Fibroblast of pulmonary artery (primary cell): ENCODE measurements at regions not wholly inside any gene's neighbourhood (a gene's known extent, or its start where the extent isn't known, plus 50 kb on each side); places are given as distances from the start of the nearest gene placed in this dataset.
A peak's percentile ranks its signal among the peaks of the same experiment; 100 is the strongest.

ENCODE experiments used
- DNase-seq: peaks from one replicate; pipeline ENCODE4 v3.0.0-alpha.2; 2010; ENCODE audit warnings: low read depth
- H3K4me3 ChIP-seq: replicated peaks from 2 replicates; pipeline ENCODE4 v1.5.1; 2011; ENCODE audit warnings: low read depth, mild to moderate bottlenecking, control low read depth, low read length, moderate library complexity
- TF ChIP-seq, protein P1 (sequence below): IDR thresholded peaks from 2 replicates; pipeline ENCODE4 v1.5.1; 2011; ENCODE audit warnings: mild to moderate bottlenecking, control low read depth, low read length, inconsistent platforms; ENCODE audit errors: missing control alignments

DNA sequence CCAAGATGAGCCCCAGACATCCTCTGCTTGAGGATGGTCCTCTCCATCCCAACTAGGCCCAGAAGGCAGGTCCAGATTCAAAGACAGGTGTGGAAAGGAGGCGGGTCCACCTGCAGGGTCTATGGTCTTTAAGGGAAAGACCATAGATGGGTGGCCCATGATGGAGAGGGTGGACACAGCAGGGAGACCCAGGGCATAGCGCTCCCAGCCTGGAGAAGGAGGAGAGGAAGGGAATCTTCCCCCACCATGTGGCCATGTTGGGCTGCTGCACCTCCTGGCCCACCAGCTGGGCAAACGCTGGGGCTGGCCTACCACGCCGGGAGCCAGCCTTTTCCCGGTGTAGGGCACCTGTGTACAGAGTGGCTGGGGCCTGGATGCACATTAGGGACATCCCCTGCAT, 265.2 kb upstream of the TLE3 start:
- TF ChIP-seq, protein P1, sequence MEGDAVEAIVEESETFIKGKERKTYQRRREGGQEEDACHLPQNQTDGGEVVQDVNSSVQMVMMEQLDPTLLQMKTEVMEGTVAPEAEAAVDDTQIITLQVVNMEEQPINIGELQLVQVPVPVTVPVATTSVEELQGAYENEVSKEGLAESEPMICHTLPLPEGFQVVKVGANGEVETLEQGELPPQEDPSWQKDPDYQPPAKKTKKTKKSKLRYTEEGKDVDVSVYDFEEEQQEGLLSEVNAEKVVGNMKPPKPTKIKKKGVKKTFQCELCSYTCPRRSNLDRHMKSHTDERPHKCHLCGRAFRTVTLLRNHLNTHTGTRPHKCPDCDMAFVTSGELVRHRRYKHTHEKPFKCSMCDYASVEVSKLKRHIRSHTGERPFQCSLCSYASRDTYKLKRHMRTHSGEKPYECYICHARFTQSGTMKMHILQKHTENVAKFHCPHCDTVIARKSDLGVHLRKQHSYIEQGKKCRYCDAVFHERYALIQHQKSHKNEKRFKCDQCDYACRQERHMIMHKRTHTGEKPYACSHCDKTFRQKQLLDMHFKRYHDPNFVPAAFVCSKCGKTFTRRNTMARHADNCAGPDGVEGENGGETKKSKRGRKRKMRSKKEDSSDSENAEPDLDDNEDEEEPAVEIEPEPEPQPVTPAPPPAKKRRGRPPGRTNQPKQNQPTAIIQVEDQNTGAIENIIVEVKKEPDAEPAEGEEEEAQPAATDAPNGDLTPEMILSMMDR = peak; percentile 80
- DNase-seq = peak; percentile 68
- no peak overlapping the region for H3K4me3 ChIP-seq

DNA sequence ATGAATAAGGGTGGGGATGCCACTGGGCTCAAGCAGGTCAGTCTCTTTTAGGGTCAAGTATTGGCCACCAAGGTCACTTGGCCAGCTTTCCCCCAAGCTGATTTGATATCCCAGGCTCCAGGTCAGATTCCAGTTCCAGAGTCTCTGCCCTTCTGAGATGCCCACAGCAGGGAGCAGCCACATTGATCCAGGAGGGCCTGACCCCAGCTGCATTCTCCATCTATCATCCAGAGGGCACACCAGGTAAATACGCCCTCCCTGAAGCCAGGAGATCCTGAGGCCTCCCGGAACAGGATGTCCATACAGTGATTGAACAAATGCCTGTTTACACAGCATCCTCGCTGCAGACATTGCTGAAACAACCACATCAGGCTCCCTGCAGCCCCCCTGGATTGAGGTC, 264.6 kb upstream of the TLE3 start:
- TF ChIP-seq, protein P1 = no peak
- H3K4me3 ChIP-seq = no peak overlapping the region
- DNase-seq = no peak

DNA sequence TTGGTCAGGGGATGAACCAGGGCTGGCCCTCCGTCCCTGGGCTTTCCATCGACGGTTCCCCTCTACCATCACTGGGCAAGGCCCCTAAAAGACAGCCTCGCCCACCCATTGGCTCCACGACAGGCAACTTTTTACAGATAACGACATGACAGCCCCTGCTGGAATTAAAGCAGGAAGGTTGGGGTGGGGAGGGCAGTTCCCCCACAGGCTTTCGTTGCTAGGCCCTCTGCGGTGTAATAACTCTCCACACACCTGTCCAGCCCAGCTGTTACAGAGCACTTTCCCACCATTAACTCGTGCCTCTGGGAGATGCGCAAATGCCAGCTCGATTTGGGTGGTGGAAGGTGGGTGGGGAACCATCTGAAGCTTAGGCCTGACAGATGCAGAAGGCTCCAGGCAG, 264.2 kb upstream of the TLE3 start:
- TF ChIP-seq, protein P1 = no peak
- H3K4me3 ChIP-seq = no peak overlapping the region
- no peak for DNase-seq

DNA sequence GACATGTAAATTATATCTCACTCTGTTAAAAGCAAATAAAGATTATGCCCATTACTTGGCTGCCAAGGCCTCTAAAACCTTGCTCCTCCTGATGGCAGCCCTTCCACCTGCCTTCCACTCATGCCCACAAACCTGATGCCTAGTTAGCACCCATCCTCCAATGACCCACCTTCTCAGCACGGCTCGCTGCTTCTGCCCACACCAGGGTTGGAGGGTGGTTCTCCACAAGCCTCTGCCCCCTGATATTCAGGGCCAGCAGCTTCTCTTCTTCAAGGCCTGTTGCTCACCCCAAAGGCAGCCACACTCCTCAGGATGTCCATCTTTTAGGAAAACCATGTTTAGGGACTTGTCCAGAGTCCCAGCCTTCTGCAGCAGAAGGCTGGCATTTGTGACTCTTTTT, 263.4 kb upstream of the TLE3 start:
- TF ChIP-seq, protein P1 = no peak
- H3K4me3 ChIP-seq = no peak overlapping the region
- no peak for DNase-seq

DNA sequence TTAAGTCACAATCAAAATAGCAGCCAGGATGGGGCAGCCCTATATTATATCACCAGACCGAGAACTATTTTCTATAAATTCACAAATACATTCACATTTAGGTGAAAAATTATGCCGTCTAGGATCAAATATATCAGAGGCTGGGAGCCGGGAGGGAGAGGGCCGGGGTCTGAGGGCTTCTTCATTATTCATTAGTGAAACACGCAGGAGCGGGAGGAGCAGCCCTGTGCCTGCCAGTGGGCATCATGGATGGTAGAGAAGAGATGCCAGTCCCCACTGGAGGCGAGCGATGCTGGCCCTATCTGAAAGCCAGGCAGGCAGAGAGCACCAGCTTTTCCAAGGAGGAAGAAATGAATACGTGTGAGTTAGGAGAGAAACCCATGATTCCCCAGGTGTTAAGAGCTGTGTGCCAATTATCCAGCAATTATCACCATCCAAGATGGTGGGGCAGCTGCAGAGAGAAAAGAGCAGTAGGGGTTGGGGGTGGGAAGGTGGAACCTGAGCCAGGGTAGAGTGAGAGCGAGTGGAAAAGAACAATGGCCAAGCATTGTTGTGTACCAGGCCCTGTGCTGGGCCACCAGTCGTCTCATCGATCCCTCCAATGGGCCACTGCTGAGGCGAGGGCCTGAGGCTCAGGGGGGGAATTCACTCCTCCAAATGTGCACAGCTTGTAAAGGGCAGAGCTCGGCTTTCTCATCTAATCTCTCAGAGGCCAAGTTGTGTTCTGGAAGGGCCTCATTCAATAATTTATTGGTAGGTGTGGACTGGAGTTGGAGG, 261.3 kb upstream of the TLE3 start:
- no peak for DNase-seq
- no peak overlapping the region for H3K4me3 ChIP-seq
- TF ChIP-seq, protein P1 = no peak

DNA sequence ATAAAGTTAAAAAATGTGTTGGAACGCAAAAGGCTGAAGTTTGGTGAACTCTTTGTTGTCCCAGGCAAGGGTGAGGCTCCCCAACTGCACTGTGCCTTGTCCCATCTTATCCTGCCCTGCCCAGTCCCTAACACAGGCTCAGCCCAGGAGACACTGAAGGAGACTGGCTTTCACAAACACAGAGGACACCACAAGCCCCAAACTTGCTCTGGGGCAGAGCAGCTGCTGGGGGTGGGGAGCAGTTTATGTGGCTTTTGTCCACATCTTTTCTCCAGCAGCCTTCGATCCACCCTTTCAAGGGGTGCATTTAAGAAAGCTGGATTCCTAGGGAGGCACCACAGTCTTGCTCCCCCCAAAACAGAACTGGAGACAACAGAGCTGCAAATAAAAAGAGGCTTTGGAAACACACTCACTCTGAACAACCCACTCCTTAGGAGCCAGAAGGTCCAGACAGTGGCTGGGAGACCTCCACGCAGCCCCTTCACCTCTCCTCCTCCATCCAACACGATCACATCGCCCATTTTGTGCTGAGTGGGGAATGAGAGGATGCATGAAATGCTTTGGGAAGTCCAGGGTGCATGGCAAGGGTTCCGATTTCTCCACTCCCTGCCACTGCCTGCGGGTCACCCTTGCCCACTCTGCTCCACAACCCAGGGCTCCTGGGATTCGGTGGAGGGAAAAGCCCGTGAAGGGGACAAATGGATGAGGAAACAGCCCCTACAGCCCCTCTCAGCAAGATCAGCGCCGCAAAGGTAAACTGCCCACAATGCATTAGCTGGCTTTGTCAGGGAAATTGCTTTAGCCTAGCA, 260.5 kb upstream of the TLE3 start:
- no peak for DNase-seq
- no peak overlapping the region for H3K4me3 ChIP-seq
- TF ChIP-seq, protein P1 = no peak
